ENCODE measurements at regions not wholly inside any gene's neighbourhood (a gene's known extent, or its start where the extent isn't known, plus 50 kb on each side); places are given as distances from the start of the nearest gene placed in this dataset.

DNA sequence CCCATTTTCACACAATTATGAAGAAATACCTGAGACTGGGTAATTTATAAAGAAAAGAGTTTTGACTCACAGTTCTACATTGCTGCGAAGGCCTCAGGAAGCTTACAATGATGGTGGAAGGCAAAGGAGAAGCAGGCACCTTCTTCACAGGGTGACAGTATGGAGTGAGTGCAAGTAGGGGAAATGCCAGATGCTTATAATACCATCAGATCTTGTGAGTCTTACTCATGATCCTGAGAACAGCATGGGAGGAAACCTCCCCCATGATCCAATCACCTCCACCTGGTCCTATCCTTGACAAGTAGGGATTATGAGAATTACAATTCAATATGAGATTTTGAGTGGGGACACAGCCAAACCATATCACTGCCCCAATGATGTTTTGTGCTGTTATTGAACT, 189.3 kb upstream of the CRY1 start:
- peak; percentile 19 for DNase-seq (ENCODE audit: low spot score)

DNA sequence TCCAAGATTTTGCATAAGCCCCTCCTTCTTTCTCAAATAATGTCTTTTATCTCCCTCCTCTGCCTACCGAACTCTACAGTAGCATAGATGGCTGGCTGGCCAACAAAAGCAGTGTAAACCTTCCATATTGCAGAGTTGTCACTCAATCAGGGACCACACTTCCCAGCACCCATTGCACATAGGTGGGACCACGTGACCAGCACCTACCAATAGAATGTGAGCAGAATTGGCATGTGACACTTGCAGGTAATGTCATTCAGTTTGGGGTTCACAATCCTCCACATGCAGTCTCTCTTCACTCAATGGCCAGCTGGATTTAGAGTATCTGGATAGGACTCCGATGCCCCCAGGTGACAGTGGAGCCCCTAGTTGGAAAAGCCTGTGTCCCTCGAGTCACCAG, 190.3 kb upstream of the CRY1 start:
- DNase-seq (ENCODE audit: low spot score): peak; percentile 20

DNA sequence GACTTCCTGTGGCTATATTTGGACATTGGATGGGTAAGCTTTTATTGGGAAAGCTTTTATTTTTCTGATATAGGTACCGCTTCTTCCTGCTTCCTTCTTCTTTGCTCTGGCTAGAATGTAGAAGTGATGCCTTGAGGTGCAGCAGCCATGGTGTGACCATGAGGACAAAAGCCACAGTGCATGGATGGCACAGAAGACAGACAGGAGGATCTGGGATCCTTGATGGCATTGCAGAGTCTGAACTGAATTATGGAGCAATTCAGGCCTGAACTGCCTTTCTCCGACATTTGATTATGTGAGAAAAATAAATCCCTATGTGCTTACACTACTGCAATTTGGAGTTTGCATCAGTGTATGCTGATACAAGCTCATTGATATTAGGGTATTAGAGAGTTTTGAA, 191.3 kb upstream of the CRY1 start:
- peak; percentile 12 for DNase-seq (ENCODE audit: low spot score)

DNA sequence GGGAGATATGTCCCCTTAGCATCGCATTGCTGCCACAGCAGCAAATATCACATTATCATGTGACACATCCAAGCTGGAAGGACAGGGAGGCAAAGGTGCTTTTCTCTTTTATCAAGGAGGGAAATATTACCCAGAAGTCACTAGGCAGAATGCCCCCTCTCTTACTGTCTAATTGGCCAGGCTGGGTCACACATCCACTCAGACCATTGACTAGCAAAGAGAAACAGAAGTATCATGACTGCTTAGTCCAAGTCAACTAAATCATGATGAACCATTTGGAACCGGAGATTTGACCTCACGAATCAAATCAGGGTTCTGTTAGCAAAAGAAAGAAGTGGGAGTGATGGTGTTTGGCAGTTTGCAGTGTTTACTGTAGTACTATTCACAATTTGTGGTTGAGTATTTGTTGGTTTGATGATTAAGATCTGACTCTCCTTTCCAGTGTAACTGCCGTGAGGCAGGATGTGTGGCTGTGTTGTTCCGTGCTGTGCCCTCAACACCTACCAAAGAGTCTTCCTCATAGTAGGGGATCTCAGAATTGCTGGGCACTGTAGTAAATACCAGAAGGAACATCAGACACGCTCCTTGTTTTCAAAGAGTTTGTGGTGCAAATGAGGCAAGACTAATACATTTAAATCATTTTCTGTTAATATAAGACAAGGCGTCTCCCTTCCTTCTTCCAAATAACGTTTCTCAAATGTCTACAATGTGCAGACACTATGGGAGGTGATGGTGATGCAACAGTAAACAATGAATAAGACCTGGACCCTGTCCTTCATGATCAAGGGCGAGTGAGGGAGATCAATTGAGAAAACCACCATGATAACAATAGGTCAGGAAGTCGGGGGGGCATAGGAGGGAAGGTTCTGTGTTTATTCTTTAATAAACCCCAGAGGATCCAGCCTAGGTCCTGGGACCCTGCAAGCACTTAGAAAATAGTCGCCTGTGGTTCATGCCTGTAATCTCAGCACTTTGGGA, 194.4 kb upstream of the CRY1 start:
- DNase-seq (ENCODE audit: low spot score): peak; percentile 29

DNA sequence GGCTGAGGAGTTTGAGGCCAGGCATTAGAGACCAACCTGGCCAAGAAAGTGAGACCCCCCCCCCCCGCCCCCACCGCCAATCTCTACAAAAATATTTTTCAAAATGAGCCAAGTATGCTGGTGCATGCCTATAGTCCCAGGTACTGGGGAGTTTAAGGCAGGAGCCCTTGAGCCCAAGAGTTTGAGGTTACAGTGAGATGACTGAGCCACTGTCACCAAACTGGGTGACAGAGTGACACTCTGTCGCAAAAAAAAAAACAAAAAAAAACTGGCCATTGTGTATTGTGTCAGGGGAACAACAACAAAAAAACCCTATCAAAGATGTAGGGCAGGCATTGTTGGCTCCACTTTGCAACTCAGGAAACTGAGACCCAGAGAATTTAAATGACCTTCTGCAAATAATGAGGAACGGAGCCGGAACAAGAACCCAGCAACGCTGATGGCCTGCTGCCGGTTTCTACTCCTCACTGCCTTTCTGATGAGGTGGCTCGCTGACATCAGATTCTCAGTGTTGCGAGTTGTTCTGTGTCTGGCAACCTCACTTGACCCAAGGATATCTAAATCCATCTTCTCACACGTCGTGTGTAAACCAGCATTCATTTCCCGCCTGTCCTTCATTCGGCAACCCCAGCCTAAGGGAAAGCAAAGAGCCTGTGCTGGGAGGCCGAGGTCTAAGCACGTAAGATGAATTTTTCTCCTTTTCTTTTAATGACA, 195.2 kb upstream of the CRY1 start:
- peak; percentile 43 for DNase-seq (ENCODE audit: low spot score)

DNA sequence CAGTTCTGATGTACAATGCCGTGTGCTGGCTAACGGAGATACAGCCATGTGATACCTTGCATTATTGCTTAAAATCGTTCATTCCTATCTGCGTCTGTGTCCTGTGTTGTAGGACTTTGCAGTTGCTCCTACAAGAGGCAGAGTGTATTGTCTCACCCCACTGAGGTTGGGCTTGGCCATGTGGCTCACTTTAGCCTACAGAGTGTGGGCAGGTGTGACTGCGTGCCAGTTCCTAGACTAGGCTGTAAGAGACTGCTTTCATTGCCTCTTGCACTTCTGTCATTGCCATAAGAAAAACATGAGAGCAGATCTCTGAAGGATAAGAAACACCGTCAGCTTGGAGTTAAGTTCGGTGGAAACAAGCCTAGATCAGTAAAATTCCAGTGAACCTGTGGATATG, 197.7 kb upstream of the CRY1 start:
- peak; percentile 17 for DNase-seq (ENCODE audit: low spot score)

DNA sequence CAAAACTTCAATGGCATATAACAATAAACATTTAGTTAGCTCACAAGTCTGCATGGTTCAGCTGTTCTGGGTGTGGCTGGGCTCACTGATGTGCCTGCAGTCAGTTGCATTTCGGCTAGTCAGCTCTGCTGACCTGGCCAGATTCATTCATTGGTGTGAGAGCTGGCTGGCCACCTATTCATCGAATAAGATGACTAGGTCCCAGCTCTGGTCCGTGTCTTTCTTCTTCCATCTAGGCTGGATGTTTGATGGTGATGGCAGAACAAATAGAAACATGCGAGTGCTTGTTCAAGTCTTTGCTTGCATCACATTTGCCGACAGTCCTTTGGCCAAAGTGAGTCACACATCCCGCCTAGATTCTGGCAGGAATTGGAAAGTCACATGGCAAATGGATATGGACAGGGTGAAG, 203.3 kb upstream of the CRY1 start:
- DNase-seq (ENCODE audit: low spot score): no peak

DNA sequence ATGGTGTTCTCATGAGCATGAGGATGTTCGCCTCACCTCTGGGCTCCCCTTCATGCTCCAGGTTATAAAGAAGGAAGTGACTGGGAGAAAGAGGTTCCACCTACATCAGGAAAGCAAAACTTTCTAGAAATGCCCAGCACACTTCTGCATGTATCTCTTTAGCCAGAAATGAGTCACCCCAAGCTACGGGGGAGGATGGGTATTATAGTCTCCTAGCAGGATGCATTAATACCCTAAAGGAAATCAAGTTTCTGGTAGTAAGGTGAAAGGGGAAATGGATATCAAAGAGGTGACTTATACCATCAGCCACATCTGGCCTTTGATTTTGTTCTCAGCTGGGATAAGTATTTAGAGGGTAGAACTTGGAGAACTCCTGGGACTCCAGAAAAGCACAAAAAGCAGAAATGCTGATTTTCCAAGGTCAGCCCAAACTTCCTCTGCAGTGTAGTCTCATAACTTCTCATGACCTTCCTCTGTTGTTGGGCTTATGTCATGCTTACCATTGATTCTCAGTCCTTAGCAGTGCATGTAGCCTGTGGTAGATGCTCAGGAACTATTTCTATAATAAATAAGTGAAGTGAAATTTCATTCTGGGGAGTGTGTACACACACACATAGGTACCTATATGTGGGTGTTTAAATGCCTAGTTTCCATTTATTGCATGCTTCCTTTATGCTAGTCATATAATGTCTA, 209.4 kb upstream of the CRY1 start:
- no peak for DNase-seq (ENCODE audit: low spot score)

DNA sequence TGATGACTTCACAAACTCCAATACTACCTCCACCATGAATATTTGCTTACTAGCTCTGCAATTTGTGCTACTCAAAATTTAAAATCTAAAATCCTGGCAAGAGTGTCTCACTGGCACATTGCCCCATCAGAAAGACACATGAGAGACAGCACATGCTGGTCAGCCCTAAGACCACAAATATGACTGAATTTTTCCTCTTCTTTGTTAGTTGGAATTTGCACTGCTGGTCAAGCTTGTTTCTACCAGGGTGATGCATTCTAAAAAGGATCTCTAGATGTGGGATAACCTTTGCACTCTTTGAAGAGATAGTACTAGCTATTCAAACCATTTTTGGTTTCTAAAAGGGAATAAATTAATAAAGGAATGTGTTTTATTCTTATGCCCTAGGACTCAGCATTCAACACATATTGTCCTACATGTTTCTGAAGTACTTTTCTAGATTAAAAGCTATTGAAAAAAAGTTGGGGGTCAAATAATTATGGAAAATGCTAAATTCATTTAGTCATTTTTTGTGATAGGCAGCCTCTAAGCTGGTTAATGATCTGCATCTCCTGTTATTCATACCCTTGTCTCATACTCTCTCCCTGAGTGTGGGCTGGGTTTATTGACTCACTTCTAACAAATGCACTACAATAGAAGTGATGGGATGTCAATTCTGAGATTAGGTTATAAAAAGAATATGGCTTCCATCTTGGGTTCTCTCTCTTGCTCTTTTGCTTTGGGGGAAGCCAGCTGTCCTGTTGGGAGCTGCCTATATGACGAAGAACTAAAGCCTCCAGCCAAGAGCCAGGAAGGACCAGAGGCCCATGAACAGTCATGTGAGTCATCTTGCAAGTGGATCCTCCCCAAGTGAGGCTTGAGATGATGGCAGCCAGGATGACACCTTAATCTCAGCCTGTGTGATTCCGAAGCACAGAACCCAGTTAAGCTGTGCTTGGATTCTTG, 211.5 kb upstream of the CRY1 start:
- DNase-seq (ENCODE audit: low spot score): no peak

DNA sequence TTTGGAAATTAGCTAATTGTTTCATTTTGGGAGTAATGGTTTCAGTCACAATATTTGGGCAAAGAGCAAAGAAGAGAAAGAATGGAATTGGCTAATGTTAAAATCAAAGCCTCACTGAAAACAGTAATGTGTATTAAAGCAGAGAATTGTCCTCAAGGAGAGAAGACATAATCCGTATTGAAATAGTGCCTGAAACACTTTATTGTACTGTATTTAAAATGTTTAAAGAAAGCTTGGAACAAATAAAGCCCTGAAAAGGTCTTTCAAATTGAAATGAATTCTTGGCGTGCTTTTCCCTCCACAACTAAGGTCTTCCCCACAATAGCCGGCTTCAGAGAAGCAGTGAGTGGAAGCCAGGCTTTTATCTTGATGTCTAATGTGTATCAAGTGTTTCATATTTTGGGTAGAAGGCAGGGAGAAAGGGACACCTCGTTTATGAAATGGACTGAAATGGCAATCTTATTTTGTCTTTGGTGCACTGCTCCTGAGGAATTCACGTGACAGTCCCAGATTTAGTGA, 212.9 kb upstream of the CRY1 start:
- DNase-seq (ENCODE audit: low spot score): no peak

DNA sequence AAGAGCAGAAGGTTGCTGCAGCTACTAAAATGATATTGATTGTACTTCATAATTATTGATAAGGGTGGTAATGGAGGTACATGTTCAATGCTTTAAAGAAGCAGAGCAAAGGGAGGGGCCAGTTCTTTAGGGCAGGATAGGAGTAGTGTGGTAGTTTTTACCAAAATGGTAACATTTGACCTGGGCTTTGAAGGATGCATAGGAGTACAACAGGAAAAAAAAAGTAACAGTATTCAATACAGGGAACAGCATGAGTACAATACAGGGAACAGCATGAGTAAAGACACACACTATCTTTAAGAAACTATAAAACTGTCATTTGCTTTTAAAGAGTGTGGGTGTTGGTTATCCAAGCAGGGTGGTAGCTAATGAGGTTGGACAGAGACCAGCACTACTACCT, 215.0 kb upstream of the CRY1 start:
- DNase-seq (ENCODE audit: low spot score): no peak

DNA sequence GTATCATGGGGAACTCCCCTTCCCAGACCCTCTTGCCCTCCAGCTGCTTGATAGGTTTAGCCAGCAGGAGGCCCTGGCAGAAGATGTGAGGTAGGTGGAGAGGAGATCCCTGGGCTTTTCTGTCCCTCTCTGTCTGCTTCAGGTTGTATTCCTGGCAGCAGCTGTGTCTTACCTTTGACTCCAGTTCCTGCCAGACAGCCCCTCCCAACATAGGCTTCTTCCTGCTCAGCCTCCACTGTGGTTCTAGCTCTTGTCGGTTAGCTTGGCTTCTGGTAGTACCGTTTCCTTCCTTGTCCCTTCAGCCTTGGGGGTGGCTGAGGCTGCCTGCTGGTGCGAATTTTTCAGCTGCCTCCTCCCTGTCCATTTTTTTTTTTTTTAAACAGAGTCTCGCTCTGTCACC, 215.7 kb upstream of the CRY1 start:
- DNase-seq (ENCODE audit: low spot score): no peak

DNA sequence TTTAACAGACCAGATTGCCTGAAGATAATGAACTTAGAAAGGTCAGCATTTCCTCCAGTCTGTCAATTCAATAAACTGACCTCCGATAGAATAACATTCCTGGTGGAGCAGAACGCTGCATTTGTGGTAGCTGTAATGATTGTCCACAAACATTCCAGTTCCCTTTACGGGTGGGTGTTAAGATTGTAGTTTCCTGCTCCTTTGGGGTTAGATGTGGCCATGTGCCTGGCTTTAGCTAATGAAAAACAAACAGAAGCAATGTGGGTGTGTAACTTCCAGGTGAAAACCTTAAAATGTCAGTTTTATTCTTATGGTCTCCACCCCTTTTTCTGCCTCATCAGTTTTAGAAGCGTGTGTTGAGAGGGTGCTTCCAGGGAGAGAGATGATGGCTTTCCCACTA, 217.3 kb upstream of the CRY1 start:
- DNase-seq (ENCODE audit: low spot score): no peak

DNA sequence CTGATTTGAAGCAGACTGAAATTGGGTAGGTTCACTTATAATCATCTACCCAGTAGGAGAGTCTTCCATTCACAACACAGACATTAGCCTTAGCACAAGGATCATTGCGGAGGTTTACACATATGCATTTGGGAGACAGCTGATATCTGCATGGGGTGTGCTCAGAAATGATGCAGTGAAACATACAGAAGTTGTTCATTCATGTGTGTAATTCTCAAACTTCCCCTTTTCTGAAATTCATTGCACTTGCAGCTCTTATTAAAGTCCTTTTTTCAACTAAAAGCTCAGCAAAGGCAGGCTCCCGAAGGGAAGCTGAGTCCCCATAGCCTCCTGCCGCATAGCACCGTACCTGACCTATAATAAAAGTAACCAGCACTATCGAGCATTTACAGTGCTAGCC, 218.3 kb upstream of the CRY1 start:
- no peak for DNase-seq (ENCODE audit: low spot score)

DNA sequence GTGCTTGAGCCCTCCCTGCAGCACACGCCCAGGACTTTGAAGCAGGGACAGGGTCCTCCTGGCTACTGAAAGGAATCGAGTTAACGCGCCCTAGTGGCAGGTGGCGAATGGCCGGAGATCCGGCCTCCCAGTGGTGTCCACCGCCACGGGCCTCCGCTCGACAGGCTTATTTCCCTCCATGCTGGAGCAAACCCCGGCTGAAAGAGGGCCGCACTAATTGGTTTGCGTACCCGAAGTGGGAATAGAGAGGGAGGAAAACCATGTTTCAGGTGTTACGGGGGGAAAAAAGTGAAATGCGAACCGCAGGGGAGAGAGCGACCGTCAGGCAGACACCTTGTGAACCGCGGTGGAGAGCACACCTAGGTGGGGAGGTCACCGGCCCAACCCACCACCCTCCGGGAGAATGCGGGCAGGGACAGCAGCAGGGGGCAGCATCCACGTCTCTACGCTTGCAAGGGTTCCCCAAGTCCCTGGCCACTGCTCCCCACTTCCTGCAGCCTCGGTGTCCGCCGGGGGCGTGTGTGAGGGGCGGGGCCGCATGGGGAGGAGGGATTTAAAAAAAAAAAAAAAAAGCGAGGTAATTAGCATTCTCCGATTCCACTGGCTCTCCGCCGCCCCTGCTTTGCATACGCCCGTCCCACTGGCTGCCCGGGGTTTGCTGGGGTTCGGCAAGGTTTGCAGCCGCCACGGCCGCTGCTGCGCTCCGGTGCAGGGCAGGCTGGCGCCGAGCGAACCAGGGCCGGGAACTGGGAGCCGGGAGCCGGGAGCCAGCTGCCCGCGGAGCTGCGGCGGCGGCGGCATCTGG, 224.6 kb upstream of the CRY1 start:
- peak; percentile 97 for DNase-seq (ENCODE audit: low spot score)

DNA sequence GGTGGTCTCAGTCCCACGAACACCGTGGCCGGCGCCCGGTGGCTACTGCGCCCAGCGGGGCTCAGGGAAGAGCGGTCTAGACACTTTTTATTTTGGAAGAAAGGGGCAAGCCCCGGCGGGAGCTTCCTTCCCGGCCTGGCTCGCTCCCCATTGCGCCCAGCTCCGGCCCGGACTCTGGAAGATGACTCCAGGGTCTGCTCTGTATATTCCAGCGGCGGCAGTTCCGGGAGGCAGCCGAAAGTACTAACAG, 225.1 kb upstream of the CRY1 start:
- no peak for DNase-seq (ENCODE audit: low spot score)

DNA sequence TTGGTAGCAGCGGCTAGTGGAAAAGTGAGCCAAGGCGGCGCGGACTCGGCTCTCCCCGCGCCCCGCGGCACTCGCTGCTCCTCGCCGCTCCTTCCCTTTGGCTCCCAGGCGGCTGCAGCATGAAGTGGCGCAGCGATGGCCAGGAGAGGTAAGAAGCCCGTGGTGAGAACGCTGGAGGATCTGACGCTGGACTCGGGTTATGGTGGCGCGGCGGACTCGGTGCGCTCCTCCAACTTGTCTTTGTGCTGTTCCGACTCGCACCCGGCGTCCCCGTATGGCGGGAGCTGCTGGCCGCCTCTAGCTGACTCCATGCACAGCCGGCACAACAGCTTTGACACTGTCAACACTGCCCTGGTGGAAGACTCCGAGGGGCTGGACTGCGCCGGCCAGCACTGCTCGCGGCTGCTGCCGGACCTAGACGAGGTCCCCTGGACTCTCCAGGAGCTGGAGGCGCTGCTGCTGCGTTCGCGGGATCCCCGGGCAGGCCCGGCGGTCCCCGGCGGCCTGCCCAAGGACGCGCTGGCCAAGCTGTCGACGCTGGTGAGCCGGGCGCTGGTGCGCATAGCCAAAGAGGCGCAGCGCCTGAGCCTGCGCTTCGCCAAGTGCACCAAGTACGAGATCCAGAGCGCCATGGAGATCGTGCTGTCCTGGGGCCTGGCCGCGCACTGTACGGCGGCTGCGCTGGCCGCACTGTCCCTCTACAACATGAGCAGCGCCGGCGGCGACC, 225.6 kb upstream of the CRY1 start:
- peak; percentile 79 for DNase-seq (ENCODE audit: low spot score)

DNA sequence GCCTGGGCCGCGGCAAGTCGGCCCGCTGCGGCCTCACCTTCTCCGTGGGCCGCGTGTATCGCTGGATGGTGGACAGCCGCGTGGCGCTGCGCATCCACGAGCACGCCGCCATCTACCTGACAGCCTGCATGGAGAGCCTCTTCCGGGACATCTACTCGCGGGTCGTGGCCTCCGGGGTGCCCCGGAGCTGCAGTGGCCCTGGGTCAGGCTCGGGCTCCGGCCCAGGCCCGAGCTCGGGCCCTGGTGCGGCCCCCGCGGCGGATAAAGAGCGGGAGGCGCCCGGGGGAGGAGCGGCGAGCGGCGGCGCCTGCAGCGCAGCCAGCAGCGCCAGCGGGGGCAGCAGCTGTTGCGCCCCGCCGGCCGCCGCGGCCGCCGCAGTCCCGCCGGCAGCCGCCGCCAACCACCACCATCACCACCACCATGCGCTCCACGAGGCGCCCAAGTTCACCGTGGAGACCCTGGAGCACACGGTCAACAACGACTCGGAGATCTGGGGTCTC, 226.2 kb upstream of the CRY1 start:
- DNase-seq (ENCODE audit: low spot score): no peak

DNA sequence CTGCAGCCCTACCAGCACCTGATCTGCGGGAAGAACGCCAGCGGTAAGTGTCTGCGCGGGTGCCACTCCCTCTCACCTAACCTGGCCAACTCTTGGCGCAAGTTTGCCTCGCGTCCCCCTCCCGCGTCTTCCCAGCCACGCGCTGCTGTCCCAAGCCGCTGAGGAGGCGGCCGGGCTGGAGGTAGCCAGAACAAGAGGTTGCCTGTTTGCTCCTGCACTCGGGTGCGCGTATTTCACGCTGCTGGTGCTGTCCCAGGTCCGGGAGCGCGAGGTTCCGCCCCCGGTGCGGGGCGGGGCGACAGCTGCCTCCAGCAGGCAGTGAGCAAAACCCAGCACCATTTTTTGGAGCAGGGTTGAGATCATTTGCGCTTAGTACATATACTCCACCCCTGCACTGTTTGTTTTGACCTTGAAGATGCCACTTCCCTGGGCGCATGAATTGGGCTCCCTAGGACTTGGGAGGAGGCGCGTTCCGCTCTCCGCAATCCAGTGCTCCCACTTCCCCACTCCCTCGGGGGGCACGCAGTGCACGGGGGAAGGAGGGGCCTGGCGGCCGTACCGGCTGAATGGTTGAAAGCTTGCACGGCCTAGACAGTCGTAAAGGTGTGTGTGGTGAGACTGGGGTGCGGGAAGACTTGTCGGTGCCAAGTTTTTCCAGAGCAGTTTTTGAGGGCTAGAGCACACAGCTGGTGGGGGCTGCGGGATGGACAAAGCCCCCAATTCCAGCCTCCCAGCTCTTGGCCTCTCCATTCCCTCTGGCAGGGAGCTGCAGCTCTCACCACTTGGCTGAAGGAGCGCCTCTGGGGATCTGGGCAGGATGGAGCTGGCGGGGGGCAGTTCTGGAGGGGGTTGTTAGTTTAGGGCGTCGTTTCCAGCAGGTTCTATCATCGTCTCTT, 226.9 kb upstream of the CRY1 start:
- peak; percentile 78 for DNase-seq (ENCODE audit: low spot score)
